GM12864 (cell line): ENCODE measurements at regions not wholly inside any gene's neighbourhood (a gene's known extent, or its start where the extent isn't known, plus 50 kb on each side); places are given as distances from the start of the nearest gene placed in this dataset.
"Not testable (repeated sequence)": the region's sequence is repeated elsewhere in the genome, so short reads cannot be mapped to it uniquely, and the experiment has no call there.

Experiments
- DNase-seq: peaks from one replicate; pipeline ENCODE4 v3.0.0-alpha.2; 2011; ENCODE audit warnings: low read depth
- H3K4me3 ChIP-seq: 2 replicates; pipeline ENCODE4 v1.5.1; 2011; ENCODE audit warnings: mild to moderate bottlenecking, low read depth, low read length, control low read depth
- CTCF ChIP-seq: IDR thresholded peaks from 2 replicates; pipeline ENCODE4 v1.5.1; 2011; ENCODE audit warnings: low read depth, mild to moderate bottlenecking, moderate library complexity, low read length, control low read depth, inconsistent platforms; ENCODE audit errors: missing control alignments

GRCh38 chr6:78768271-78768670 is 99.1 kb upstream of the IRAK1BP1 start:
- H3K4me3 ChIP-seq: no peak overlapping the region
- TF ChIP-seq CTCF: no peak

GRCh38 chr6:78770765-78771164 is 96.6 kb upstream of the IRAK1BP1 start:
- H3K4me3 ChIP-seq: no peak overlapping the region
- DNase-seq: no peak
- TF ChIP-seq CTCF: no peak

More at GRCh38 chr6:78768271-78768670, 99.1 kb upstream of the IRAK1BP1 start:
- DNase-seq: no peak

GRCh38 chr6:78771586-78771985 is 95.8 kb upstream of the IRAK1BP1 start:
- H3K4me3 ChIP-seq: no peak overlapping the region
- no peak for TF ChIP-seq CTCF
- DNase-seq: no peak

GRCh38 chr6:78781001-78781400 is 86.3 kb upstream of the IRAK1BP1 start:
- H3K4me3 ChIP-seq: no peak overlapping the region
- no peak for TF ChIP-seq CTCF
- DNase-seq: no peak

GRCh38 chr6:78783366-78783765 is 84.0 kb upstream of the IRAK1BP1 start:
- DNase-seq, H3K4me3 ChIP-seq: not testable (repeated sequence)

GRCh38 chr6:78797270-78797669 is 70.1 kb upstream of the IRAK1BP1 start:
- no peak overlapping the region for H3K4me3 ChIP-seq
- DNase-seq: no peak
- no peak for TF ChIP-seq CTCF

- no peak for DNase-seq
- TF ChIP-seq CTCF: no peak
- no peak overlapping the region for H3K4me3 ChIP-seq
Measured at GRCh38 chr6:78799682-78800081, 67.7 kb upstream of the IRAK1BP1 start.

- H3K4me3 ChIP-seq: not testable (repeated sequence)
Measured at GRCh38 chr6:78806792-78807191, 60.6 kb upstream of the IRAK1BP1 start.

GRCh38 chr6:78807655-78808355 is 59.5 kb upstream of the IRAK1BP1 start:
- not testable (repeated sequence) for DNase-seq, H3K4me3 ChIP-seq

More at GRCh38 chr6:78806792-78807191, 60.6 kb upstream of the IRAK1BP1 start:
- DNase-seq: not testable (repeated sequence)
